Adrenal gland (tissue), 9 donors: ENCODE measurements at regions not wholly inside any gene's neighbourhood (a gene's known extent, or its start where the extent isn't known, plus 50 kb on each side); places are given as distances from the start of the nearest gene placed in this dataset.

Experiments
- DNase-seq, 7 donors: peaks; one replicate each; pipeline ENCODE4 v3.0.0-alpha.2; 2019 to 2020
- H3K27ac ChIP-seq, 5 donors: fragments of 200-600 bp; sonication (generic) in 4 of 5; 1 replicate in 3 of 5; 2 replicates in 2 of 5; pipeline versions ENCODE4 v1.5.1 to v1.8.0; 2016 to 2020; ENCODE audit warnings: mild to moderate bottlenecking in 1 of 5
- H3K27me3 ChIP-seq: fragments of 200-600 bp; 2 replicates; pipeline ENCODE4 v1.8.0; 2021
- H3K36me3 ChIP-seq, 2 donors: fragments of 200-600 bp; replicated peaks in 1 of 2; 1 replicate in 1 of 2; 2 replicates in 1 of 2; pipeline versions ENCODE4 v1.5.1 to v1.8.0; 2018 to 2022
- H3K4me1 ChIP-seq, 2 donors: fragments of 200-600 bp; replicated peaks in 1 of 2; 1 replicate in 1 of 2; 2 replicates in 1 of 2; pipeline versions ENCODE4 v1.5.1 to v1.8.0; 2018 to 2021
- H3K4me3 ChIP-seq, 4 donors: fragments of 200-600 bp; sonication (generic) in 3 of 4; one replicate each; pipeline ENCODE4 v1.5.1; 2016 to 2018
- H3K9me3 ChIP-seq, 3 donors: fragments of 200-600 bp; sonication (generic) in 1 of 3; replicated peaks in 1 of 3; 1 replicate in 2 of 3; 2 replicates in 1 of 3; pipeline versions ENCODE4 v1.5.1 to v1.8.0; 2016 to 2021
- POLR2A ChIP-seq, 2 donors: fragments of 450-650 bp; IDR thresholded peaks; one replicate each; pipeline ENCODE4 v1.6.1; 2017; ENCODE audit warnings: antibody characterized with exemption in 2 of 2, mild to moderate bottlenecking in 2 of 2, moderate library complexity in 1 of 2
- WGBS, 4 donors: extraction: QIAGEN DNeasy Blood & Tissue Kit in 2 of 4; methylation state at CpG; one replicate each; pipeline versions ENCODE4 v1.1.5 to v1.1.7; 2013 to 2017; 5-methylcytosine and 5-hydroxymethylcytosine counted together
- intact Hi-C, 2 donors: fragments of 100-400 bp; cut with DNase I; formaldehyde crosslinking; loops; one replicate each; pipeline versions ENCODE4 v1.14.1 to v1.15.0; 2022 to 2023
- TF ChIP-seq, protein P1 (sequence below), 6 experiments: fragments of 450-650 bp in 4 of 6; fragments of 200-600 bp in 2 of 6; sonication (generic) in 1 of 6; IDR thresholded peaks; 1 replicate in 5 of 6; 2 replicates in 1 of 6; pipeline versions ENCODE4 v1.5.1 to v1.8.0; 2016 to 2021; ENCODE audit warnings: antibody characterized with exemption in 6 of 6, mild to moderate bottlenecking in 2 of 6, moderate library complexity in 1 of 6
- donor health status: healthy with polysubstance abuse.
- donor health status: Bipolar disorder and iron deficiency.
- donor health status: DM: yes; HTN: yes; CAD: no.
- donor health status: DM: no; HTN: no; CAD: no.
- donor health status: DM: no; HTN: no; CAD: no.

DNA sequence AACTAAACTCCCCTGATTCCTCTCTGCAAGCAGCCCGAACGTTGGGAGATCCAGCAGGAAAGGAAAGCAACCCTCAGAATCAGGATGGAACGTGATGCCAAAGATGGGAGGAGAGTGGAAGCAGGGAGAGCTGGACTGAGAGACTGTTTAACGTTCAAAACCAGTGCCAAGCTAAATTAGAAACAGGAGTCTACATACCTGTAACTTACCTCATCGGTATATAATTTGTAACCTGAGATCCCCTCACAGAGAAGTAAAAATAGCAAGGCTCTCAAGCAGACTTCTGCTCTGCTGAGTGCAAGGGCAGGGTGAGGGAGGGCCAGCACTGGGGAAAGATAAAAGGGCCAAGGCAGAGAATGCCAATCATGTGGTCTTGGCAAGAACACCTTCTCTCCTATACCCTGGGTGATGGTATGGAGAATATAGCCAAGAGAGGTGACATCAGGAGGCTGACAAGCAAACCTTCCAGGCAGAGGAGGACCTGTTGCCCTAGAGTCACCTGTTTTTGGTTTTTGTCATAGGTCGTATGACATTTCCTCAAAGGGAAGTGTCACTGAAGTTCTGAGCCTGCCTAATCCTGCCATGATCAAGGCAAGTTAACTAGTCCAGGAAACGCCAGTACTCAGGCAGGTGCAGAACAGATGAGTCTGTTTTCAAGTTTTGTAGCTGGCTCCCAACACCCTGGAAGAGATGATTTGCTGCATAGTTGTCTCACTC lies 472.0 kb downstream of the NFIB start:
- 50 to 61% (median 57%) methylated on average over 7 of the region's 7 CpGs for WGBS, 4 donors
- no peaks in the 10 kb centered on the region for H3K27me3 ChIP-seq
- H3K4me3 ChIP-seq: no peak overlapping the region
- H3K36me3 ChIP-seq: no peaks in the 10 kb centered on the region
- TF ChIP-seq, protein P1, sequence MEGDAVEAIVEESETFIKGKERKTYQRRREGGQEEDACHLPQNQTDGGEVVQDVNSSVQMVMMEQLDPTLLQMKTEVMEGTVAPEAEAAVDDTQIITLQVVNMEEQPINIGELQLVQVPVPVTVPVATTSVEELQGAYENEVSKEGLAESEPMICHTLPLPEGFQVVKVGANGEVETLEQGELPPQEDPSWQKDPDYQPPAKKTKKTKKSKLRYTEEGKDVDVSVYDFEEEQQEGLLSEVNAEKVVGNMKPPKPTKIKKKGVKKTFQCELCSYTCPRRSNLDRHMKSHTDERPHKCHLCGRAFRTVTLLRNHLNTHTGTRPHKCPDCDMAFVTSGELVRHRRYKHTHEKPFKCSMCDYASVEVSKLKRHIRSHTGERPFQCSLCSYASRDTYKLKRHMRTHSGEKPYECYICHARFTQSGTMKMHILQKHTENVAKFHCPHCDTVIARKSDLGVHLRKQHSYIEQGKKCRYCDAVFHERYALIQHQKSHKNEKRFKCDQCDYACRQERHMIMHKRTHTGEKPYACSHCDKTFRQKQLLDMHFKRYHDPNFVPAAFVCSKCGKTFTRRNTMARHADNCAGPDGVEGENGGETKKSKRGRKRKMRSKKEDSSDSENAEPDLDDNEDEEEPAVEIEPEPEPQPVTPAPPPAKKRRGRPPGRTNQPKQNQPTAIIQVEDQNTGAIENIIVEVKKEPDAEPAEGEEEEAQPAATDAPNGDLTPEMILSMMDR (IDR thresholded peaks at IDR 0.05): no peak
- no peak for TF ChIP-seq POLR2A (IDR thresholded peaks at IDR 0.05)
- intact Hi-C loops: no loop called here
- DNase-seq: no peak
- H3K4me1 ChIP-seq: no peaks in the 10 kb centered on the region
- no peak overlapping the region for H3K27ac ChIP-seq
- no peaks in the 10 kb centered on the region for H3K9me3 ChIP-seq

DNA sequence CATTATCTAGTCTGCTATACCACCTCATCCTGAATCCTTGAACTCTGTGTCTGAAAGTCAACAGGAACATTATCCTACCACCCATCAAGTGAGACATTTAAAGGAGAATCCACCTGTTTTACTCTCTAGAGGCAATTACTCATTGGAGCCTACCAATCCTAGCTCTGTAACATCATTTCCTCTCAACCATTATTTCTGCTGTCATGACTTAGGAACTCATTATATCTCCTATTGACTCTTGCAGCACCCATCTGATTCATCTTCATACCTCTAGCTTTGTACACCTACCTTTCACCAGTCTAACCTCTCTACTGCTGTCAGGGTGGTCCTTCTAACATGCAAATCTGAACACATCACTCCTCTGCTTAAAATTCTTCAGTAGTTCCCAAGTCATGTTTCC lies 481.5 kb downstream of the NFIB start:
- Histone ChIP-seq H3K27ac (no peak overlapping the region), H3K27me3 (no peaks in the 10 kb centered on the region), H3K4me3 (no peak overlapping the region), H3K9me3 (no peaks in the 10 kb centered on the region), H3K4me1 (no peaks in the 10 kb centered on the region), H3K36me3 (no peaks in the 10 kb centered on the region)
- no peak for DNase-seq
- no peak for TF ChIP-seq POLR2A (IDR thresholded peaks at IDR 0.05)
- TF ChIP-seq, protein P1 (IDR thresholded peaks at IDR 0.05): no peak
- intact Hi-C loops: no loop called here

DNA sequence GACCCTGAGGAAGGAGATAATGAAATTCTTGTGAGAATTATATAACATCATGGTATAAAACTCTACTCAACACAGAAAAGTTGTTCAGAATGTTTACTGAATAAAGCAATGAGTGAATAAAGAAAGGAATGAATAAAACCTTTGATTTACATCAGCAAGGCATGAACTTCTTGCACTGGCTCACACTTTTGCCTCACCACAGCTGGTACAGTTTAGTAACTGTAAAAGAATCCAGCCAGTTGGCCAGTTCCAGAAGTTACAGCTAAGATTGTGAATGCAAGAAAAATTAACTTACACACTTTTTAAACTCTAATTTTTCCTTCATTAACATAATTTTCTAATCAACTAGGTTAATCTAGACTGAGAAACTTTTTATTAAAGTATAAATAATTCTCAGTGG lies 490.9 kb downstream of the NFIB start:
- TF ChIP-seq POLR2A (IDR thresholded peaks at IDR 0.05): no peak
- TF ChIP-seq, protein P1 (IDR thresholded peaks at IDR 0.05): no peak
- no peak for DNase-seq

DNA sequence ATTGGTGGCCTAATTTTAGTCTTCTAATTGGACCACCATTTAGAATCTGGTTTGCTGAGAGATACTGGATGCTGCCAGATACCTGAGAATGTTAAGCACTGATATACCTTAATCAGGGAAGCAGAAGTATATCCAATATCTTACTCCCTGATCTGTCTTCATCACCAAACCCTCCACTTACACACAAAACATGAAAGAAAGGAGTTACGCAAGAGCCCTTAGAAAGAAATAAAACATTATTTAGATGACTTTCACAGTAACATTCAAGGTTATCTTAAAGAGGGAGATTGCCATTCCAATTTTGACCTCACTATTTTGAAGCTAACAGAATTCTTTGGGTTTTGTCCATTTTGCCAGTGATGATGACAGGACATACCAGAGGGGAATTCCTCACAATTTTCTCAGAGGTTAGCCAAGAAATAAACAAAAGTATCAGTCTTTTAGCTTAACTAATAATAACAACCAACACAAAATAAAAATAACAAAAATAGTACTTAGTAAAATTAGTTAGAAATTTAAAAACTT lies 496.1 kb downstream of the NFIB start:
- no peak overlapping the region for H3K27ac ChIP-seq
- 62 to 66% (median 65%) methylated on average over 1 of the region's 1 CpG for WGBS, 4 donors
- intact Hi-C loops: no loop called here
- H3K27me3 ChIP-seq: no peaks in the 10 kb centered on the region
- H3K4me1 ChIP-seq: no peaks in the 10 kb centered on the region
- H3K9me3 ChIP-seq: no peaks in the 10 kb centered on the region
- H3K36me3 ChIP-seq: no peaks in the 10 kb centered on the region
- TF ChIP-seq POLR2A (IDR thresholded peaks at IDR 0.05): no peak
- TF ChIP-seq, protein P1 (IDR thresholded peaks at IDR 0.05): no peak
- no peak for DNase-seq
- no peak overlapping the region for H3K4me3 ChIP-seq

More for the DNA sequence above, 490.9 kb downstream of the NFIB start:
- Histone ChIP-seq H3K36me3 (no peaks in the 10 kb centered on the region), H3K27me3 (no peaks in the 10 kb centered on the region), H3K4me1 (no peaks in the 10 kb centered on the region), H3K4me3 (no peak overlapping the region), H3K9me3 (no peaks in the 10 kb centered on the region), H3K27ac (no peak overlapping the region)
- intact Hi-C loops: no loop called here
